ENCODE measurements at regions not wholly inside any gene's neighbourhood (a gene's known extent, or its start where the extent isn't known, plus 50 kb on each side); places are given as distances from the start of the nearest gene placed in this dataset.
A peak's percentile ranks its signal among the peaks of the same experiment; 100 is the strongest.

- no peak for DNase-seq
- Mint-ChIP-seq H3K9me3 (ENCODE audit: unreplicated experiment) (no peaks in the 10 kb centered on the region), H3K27ac (ENCODE audit: unreplicated experiment) (no peak overlapping the region)
Measured at GRCh38 chr13:68214691-68215415, 984.7 kb upstream of the PCDH9 start.

GRCh38 chr13:68199271-68199670, 969.1 kb upstream of the PCDH9 start:
- no peaks in the 10 kb centered on the region for H3K4me1 ChIP-seq
- peaks cover 5% of the 10 kb centered on the region for H3K27me3 Mint-ChIP-seq (ENCODE audit: insufficient read depth, unreplicated experiment)
- POLR2A ChIA-PET, result no interaction called here
- no peak for DNase-seq
- H3K36me3 ChIP-seq (ENCODE audit: control insufficient read depth, insufficient read depth, low read length), result no peaks in the 10 kb centered on the region
- intact Hi-C loops (cut with micrococcal nuclease; ENCODE audit: unreplicated experiment), result no loop called here
- H3K36me3 Mint-ChIP-seq (ENCODE audit: insufficient read depth, unreplicated experiment), result no peaks in the 10 kb centered on the region
- no peak overlapping the region for H3K27ac Mint-ChIP-seq (ENCODE audit: unreplicated experiment)
- no peaks in the 10 kb centered on the region for H3K4me1 Mint-ChIP-seq (ENCODE audit: low read depth, unreplicated experiment)
- no TSS peak for BruUV-seq (replicated peaks)
- H3K4me3 ChIP-seq (ENCODE audit: low read depth, low read length), result no peak overlapping the region
- TF ChIP-seq CTCF (IDR thresholded peaks at IDR 0.05; ENCODE audit: insufficient read depth in 1 of 2, low read depth in 1 of 2, low read length in 1 of 2, severe bottlenecking in 1 of 2, unreplicated experiment in 1 of 2), result no peak
- no peaks in the 10 kb centered on the region for H3K9me3 Mint-ChIP-seq (ENCODE audit: unreplicated experiment)
- CTCF ChIA-PET, result no interaction called here
- H3K4me3 Mint-ChIP-seq (ENCODE audit: unreplicated experiment), result no peak overlapping the region
- no peaks in the 10 kb centered on the region for H3K9me3 ChIP-seq
- no peaks in the 10 kb centered on the region for H3K27me3 ChIP-seq (replicated peaks; ENCODE audit: control insufficient read depth, insufficient read depth, low read length)

More at GRCh38 chr13:68214691-68215415, 984.7 kb upstream of the PCDH9 start:
- CTCF ChIA-PET, result no interaction called here
- no TSS peak for BruUV-seq (replicated peaks)
- Histone ChIP-seq H3K36me3 (ENCODE audit: control insufficient read depth, insufficient read depth, low read length) (no peaks in the 10 kb centered on the region), H3K27me3 (replicated peaks; ENCODE audit: control insufficient read depth, insufficient read depth, low read length) (no peaks in the 10 kb centered on the region), H3K4me3 (ENCODE audit: low read depth, low read length) (no peak overlapping the region), H3K4me1 (no peaks in the 10 kb centered on the region), H3K9me3 (no peaks in the 10 kb centered on the region)
- H3K27me3 Mint-ChIP-seq (ENCODE audit: insufficient read depth, unreplicated experiment), result peaks cover 15% of the 10 kb centered on the region
- intact Hi-C loops (cut with micrococcal nuclease; ENCODE audit: unreplicated experiment), result no loop called here
- no peak for TF ChIP-seq CTCF (IDR thresholded peaks at IDR 0.05; ENCODE audit: insufficient read depth in 1 of 2, low read depth in 1 of 2, low read length in 1 of 2, severe bottlenecking in 1 of 2, unreplicated experiment in 1 of 2)
- H3K4me3 Mint-ChIP-seq (ENCODE audit: unreplicated experiment), result no peak overlapping the region
- H3K36me3 Mint-ChIP-seq (ENCODE audit: insufficient read depth, unreplicated experiment), result no peaks in the 10 kb centered on the region
- POLR2A ChIA-PET, result no interaction called here
- H3K4me1 Mint-ChIP-seq (ENCODE audit: low read depth, unreplicated experiment), result no peaks in the 10 kb centered on the region

DNA sequence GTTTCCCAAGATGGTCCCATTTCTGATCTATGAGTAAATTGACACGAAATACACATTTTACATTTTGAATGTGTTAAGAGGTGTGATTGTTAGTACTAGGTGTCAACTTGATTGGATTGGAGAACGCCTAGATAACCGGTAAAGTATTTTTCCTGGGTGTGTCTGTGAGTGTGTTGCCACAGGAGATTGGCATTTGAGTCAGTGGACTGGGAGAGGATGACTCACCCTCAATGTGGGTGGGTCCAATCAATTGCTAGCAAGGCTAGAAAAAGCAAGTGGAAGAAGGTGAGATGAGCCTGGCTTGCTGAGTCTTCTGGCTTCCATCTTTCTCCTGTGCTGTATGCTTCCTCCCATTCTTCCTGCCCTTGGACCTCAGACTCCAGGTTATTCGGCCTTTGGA, 960.7 kb upstream of the PCDH9 start:
- no peak overlapping the region for H3K4me3 Mint-ChIP-seq (ENCODE audit: unreplicated experiment)
- ChIA-PET POLR2A (no interaction called here), CTCF (no interaction called here)
- no TSS peak for BruUV-seq (replicated peaks)
- H3K27me3 ChIP-seq (replicated peaks; ENCODE audit: control insufficient read depth, insufficient read depth, low read length), result no peaks in the 10 kb centered on the region
- no peak overlapping the region for H3K27ac Mint-ChIP-seq (ENCODE audit: unreplicated experiment)
- no peak overlapping the region for H3K4me3 ChIP-seq (ENCODE audit: low read depth, low read length)
- no peak for TF ChIP-seq CTCF (IDR thresholded peaks at IDR 0.05; ENCODE audit: insufficient read depth in 1 of 2, low read depth in 1 of 2, low read length in 1 of 2, severe bottlenecking in 1 of 2, unreplicated experiment in 1 of 2)
- intact Hi-C loops (cut with micrococcal nuclease; ENCODE audit: unreplicated experiment), result no loop called here
- H3K9me3 Mint-ChIP-seq (ENCODE audit: unreplicated experiment), result no peaks in the 10 kb centered on the region
- H3K4me1 ChIP-seq, result no peaks in the 10 kb centered on the region
- no peaks in the 10 kb centered on the region for H3K9me3 ChIP-seq
- no peaks in the 10 kb centered on the region for H3K36me3 ChIP-seq (ENCODE audit: control insufficient read depth, insufficient read depth, low read length)
- DNase-seq, result peak; percentile 19 to 37
- H3K4me1 Mint-ChIP-seq (ENCODE audit: low read depth, unreplicated experiment), result peaks cover 10% of the 10 kb centered on the region
- peaks cover 10% of the 10 kb centered on the region for H3K27me3 Mint-ChIP-seq (ENCODE audit: insufficient read depth, unreplicated experiment)
- no peaks in the 10 kb centered on the region for H3K36me3 Mint-ChIP-seq (ENCODE audit: insufficient read depth, unreplicated experiment)

Measured in Caco-2 (cell line).